ENCODE measurements at regions not wholly inside any gene's neighbourhood (a gene's known extent, or its start where the extent isn't known, plus 50 kb on each side); places are given as distances from the start of the nearest gene placed in this dataset.
"Not testable (repeated sequence)": the region's sequence is repeated elsewhere in the genome, so short reads cannot be mapped to it uniquely, and the experiment has no call there.

DNA sequence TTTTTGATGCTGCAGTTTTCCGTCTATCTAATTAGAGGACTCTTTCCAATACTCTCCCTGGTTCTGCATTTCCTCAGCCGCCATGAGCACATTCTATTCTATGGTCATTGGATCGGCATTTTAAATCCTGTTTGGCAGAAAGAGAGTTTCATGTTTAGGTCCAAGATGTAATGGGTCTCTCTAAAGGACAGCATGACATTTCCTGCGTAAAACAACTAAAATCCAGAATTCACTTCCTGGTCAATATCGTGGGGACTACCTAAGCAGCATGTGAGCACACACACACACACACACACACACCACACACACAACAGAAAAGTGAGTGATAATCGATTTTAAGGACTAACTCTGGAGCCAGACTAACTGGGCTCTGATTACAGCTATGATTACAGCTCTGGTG, 757.1 kb upstream of the TPTE start:
- not testable (repeated sequence) for DNase-seq (ENCODE audit: low spot score)

DNA sequence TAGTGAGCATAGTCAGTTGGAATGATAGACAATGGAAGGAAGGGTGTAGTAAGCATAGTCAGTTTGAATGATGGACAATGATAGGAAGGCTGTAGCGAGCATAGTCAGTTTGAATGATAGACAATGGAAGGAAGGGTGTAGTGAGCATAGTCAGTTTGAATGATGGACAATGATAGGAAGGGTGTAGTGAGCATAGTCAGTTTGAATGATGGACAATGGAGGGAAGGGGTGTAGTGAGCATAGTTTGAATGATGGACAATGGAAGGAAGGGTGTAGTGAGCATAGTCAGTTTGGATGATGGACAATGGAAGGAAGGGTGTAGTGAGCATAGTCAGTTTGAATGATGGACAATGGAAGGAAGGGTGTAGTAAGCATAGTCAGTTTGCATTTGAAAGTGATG, 755.8 kb upstream of the TPTE start:
- DNase-seq (ENCODE audit: low spot score), result not testable (repeated sequence)

DNA sequence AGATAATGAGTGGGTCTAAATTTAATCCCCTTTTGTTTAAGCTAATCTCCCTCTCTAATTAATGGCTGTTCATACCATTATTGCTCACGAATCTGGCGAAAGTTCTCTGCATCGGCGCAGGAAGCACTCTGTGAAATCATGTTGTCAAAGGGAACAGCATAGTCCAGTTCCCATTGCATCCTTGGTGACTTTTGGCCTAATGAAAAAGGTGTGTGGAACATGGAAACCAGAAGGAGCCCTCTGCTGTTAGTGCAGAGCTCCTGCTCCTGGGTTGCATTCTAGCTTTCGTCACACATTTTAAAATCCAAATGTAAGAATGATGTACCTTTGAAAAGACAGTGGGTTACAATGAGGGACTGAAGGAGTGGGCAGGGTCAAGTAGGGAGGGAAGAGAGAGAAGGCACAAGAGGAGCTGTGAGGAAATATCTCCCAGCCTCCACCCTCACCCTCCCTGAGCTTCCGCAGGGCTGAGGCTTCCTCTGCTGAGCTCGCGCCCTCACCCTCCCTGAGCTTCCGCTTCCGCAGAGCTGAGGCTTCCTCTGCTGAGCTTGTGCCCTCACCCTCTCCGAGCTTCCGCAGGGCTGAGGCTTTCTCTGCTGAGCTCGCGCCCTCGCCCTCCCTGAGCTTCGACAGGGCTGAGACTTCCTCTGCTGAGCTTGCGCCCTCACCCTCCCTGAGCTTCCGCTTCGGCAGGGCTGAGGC, 754.3 kb upstream of the TPTE start:
- DNase-seq (ENCODE audit: low spot score), result not testable (repeated sequence)

DNA sequence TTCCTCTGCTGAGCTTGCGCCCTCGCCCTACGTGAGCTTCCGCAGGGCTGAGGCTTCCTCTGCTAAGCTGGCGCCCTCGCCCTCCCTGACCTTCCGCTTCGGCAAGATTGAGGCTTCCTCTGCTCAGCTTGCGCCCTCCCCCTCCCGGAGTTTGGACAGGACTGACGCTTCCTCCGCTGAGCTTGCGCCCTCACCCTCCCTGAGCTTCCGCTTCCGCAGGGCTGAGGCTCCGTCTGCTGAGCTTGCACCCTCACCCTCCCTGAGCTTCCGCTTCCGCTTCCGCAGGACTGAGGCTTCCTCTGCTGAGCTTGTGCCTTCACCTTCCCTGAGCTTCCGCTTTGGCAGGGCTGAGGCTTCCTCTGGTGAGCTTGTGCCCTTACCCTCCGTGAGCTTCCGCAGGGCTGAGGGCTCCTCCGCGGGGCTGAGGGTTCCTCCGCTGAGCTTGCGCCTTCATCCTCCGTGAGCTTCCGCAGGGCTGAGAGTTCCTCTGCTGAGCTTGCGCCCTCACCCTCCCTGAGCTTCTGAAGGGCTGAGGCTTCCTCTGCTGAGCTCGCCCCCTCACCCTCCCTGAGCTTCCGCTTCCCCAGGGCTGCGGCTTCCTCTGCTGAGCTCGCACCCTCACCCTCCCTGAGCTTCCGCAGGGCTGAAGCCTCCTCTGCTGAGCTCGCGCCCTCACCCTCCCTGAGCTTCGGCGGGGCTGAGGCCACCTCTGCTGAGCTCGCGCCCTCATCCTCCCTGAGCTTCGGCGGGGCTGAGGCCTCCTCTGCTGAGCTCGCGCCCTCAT, 753.6 kb upstream of the TPTE start:
- no peak for DNase-seq (ENCODE audit: low spot score)

DNA sequence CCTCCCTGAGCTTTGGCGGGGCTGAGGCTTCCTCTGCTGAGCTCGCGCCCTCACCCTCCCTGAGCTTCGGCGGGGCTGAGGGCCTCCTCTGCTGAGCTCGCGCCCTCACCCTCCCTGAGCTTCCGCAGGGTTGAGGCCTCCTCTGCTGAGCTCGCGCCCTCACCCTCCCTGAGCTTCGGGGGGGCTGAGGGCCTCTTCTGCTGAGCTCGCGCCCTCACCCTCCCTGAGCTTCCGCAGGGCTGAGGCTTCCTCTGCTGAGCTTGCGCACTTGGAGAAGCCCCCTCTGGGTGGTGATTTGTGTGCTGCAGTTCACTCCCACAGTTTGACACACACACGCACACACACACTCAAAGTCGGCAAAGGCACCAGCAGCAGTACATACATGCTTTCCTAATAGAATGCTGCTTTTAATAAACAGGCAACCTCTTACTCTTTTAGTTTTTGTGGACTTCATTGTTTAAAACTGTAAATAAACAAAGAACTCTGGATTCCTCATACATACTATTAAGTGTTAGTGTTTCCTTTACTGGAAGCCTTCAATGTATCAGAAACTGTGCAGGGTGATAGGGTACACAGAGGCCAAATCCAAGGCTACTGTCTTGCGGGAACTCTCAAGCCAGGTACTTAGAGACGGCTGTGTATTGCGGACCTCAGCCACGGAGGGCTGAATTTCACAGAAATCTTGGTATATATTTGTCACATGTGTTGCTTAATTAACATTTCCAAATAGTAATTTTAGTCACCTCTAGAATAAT, 752.8 kb upstream of the TPTE start:
- not testable (repeated sequence) for DNase-seq (ENCODE audit: low spot score)

DNA sequence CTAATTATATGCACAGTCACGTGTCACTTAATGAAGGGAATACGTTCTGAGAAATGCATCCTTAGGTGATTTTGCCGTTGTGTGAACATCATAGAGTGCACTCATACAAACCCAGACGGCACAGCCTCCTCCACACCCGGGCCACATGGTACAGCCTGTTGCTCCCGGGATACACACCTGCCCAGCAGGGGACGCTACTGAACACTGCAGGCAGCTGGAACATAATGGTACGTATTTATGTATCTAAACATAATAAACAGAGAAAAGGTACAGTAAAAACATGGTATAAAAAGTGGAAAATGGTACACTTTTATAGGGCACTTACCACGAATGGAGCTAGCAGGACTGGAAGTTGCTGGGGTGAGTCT, 752.3 kb upstream of the TPTE start:
- not testable (repeated sequence) for DNase-seq (ENCODE audit: low spot score)

DNA sequence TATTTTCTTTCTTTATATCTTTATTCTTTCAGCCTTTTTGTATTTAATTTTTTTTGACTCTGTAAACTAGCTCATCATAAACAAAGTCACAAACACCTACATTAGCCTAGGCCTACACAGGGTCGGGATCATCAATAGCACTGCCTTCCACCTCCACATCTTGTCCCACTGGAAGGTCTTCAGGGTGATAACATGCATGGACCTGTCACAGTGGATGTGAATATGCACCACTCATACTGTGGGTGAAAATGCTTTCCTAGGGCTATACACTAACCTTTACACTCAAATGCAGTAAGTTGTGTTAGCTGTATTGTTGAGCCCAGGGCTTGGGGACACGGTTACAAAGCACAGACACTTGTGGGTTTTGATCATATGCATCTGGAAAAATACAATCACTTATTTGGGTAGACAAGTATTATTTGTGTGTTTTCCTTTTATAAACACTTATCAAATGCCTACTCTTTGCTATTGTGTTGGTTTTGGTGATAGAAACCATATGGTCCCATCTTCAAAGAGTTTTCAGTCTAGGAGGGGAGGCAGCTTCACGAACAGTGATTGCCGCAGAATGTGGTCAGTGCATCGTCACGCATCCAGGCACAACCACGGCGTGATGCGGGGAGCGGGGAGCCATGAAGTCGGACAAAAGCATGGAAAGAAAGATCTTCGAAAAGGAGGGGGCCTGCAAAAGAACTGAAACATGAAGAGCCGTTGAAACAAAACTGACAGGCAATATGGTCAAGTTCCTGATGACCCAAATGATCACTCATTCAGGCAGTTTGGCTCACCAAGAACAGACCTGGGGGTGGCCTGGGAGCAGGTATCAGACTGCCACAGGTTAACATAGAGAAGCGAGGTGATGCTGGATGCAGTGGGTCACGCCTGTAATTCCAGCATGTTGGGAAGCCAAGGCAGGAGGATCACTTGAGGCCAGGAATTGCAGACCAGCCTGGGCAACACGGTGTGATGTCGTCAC, 751.4 kb upstream of the TPTE start:
- DNase-seq (ENCODE audit: low spot score), result not testable (repeated sequence)

DNA sequence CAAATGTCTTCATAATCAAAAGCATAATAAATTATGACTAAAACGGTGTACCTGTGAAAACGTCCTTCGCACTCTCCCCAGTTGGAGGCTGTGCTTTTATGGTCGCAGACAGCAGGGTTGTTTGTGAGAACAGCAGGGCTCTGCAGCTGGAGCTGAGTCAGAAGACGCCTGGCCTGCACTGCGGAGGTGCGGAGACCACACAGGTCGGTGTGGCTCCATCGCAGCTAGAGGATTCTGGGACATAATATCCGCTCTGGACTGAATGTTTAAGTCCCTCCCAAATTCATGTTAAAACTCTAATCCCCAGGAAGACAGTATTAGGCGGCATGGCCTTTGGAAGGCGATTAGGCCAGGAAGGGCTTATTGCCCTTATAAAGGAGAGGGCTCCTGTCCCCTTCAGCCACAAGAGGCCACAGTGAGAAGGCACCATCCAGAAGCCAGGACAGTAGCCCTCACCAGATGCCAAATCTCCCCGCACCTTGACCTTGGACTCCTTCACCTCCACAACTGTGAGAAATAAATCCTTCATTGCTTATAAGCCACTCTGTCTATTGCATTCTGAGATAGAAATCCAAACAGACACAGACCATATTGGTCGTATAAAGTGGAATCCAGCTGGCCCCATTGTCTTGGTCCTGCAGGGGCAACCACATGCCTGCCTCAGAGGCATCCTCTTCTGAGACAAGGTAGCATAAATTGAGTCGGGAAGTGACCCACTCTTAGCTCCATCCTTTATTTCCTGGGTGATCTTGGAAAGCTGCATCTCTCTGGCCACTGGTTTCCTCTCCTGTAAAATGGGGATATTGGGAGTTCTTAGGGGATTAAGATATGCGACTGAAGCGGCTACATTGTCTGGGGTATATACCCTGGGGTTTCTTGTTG, 749.7 kb upstream of the TPTE start:
- not testable (repeated sequence) for DNase-seq (ENCODE audit: low spot score)

DNA sequence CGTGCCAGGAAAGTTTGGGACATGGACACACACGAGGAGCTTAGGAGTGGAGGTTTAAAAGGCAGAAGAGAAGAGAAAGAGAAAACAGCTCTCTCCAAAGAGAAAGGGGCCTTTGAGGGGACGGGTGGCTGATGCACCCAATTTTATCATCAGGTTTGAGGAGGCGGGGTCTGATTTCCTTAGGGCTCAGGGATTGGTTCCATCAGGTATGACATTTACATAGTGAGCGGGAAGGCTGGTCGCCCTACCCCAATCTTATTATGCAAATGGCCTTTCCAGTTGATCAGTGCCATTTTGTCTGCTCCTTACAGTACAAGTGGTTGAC, 749.1 kb upstream of the TPTE start:
- no peak for DNase-seq (ENCODE audit: low spot score)

DNA sequence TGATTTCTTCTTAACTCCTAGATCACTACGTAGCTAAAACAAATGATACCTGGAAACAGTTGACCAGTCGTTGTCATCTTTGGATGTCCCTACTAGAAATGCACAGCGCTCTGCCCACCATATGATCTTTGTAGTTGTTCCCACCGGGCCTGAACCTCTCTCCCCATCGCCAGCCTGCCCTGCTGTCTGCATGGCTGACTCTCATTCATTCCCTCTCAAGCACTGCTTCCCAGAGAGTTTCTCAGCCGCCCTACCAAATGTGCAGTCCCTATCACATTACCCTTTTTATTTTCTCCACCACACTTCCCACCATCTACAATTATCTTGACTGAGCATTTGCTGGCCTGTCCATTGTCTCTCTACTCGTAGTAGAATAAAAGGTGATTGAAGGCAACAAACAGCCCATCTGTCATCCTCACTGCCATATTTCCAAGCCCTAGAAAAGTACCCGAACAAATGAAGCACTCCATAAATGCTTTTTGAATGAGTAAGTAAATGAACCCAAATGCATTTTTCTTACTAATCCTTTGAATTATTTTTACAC, 748.4 kb upstream of the TPTE start:
- not testable (repeated sequence) for DNase-seq (ENCODE audit: low spot score)

DNA sequence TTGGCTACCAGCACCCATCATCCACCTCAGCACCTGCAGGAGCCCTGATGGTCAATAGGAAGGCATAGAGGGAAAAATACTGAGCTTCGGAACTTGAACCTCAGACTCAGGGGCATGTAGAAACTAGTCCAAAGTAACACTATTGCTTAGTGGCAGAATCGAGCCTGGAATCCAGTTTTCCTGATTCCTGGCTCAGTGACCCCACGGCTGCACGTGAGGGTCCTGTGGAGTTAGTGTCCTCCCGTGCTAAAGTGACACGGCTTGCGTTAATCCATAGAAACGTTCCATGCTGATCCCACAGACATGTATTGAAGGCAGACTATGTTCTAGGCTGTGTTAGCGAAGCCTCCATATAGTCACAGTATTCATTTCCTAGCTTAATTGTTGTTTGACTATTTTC, 747.0 kb upstream of the TPTE start:
- no peak for DNase-seq (ENCODE audit: low spot score)

DNA sequence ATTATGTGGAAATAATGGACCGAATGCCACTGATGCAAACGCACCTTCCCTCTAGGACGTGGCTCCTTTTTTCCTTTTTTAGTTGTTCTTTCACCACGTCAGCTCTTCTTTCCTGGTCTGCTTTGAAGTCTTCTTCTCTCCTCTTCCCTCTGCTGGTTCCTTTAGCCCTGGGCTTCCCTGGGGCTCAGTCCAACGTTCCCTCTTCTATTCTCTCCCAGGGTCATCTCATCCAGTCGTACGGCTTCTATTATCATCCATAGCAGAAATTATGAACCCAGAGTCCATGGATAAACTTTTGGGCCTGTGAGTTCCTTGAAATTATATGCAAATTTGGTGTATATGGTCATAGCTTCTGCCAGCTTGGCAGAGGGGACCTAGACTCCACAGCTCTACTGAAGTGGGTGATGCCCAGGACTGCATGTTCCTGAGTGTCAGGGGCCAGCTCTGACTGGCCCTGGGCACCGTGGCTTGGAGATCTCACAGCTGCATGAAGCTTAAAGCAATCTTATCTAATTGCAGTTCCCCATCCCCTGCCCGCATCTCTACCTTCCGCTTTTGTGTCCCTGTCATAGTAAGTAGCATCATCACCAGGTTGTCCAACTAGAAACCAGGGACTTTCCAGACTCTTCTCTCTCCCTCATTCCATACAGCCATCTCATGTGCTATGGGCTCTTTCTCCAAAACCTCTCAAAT, 746.3 kb upstream of the TPTE start:
- not testable (repeated sequence) for DNase-seq (ENCODE audit: low spot score)

DNA sequence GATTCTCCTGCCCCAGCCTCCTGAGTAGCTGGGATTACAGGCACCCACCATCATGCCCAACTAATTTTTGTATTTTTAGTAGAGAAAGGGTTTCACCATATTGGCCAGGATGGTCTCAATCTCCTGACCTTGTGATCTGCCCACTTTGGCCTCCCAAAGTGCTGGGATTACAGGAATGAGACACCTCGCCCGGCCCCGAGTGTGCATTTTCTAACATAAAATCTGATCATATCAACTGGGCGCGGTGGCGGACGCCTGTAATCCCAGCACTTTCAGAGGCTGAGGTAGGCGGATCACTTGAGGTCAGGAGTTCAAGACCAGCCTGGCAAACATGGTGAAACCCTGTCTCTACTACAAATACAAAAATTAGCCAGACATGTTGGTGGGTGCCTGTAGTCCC, 745.5 kb upstream of the TPTE start:
- DNase-seq (ENCODE audit: low spot score), result not testable (repeated sequence)

DNA sequence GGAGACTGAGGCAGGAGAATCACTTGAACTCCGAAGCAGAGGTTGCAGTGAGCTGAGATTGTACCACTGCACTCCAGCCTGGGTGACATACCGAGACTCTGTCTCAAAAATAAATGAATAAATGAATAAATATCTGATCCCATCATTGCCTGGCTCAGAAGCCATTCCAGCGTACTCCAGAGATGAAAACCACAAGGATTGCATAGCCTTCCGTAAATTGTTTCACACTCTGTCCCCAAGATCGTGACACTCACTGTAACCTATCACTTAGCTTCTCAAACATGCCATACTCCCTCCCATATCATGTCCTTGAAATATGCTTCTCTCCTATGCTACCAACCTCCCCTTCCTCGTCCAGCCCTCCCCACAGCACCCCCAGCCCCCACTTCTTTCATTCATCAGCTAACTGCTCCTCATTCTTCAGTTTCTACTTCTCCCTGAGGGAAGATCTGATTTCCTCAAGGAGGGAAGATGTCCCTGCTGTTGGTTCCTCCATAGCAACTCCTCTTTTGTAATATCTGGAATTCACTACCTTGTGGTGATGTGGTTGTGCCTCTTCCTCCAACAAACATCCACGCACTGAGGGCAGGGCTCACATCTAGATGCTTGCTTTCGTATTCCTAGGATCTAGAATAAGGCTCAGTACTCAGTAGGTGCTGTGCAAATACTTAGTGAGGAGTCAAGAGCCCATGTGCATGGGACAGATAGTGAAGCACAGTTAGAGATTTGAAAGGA, 744.9 kb upstream of the TPTE start:
- not testable (repeated sequence) for DNase-seq (ENCODE audit: low spot score)

DNA sequence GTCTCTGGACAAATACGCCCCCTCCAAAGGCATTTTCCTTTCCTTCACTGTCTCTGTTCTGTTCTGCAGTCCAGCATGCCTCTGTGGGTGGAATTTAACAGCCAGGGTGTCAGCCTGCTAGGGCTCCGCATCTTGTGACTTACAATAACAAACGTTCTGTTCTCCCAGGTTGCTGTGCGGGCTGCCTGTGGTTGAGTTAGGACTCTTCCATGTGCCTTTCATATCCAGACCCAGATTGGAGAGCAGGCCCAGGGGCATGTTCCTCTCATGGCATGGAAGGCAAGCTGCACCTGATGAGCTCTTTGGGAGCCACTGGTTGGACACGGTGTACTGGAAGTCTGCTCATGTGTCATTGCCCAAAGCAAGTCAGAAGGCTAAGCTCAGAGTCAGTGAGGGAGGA, 742.8 kb upstream of the TPTE start:
- DNase-seq (ENCODE audit: low spot score), result not testable (repeated sequence)

DNA sequence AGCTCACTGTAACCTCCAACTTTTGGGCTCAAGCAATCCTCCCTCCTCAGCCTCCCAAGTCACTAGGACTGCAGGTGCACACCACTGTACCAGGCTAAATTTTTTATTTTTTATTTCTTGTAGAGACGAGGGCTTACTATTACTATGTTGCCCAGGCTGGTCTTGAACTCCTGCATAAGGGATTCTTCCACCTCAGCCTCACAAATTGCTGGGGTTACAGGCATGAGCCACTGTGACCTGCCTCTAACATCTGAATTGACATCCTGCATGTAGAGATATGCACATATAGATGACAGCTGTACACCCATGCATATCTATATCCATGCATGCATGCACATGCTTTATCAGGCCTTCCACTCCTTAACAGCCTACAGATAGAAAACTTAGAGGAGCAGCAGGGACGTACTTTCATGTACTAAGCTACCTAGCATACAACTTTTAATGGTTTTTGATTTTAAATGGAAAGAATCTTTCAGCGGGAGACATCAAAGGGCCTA, 740.9 kb upstream of the TPTE start:
- DNase-seq (ENCODE audit: low spot score), result no peak

DNA sequence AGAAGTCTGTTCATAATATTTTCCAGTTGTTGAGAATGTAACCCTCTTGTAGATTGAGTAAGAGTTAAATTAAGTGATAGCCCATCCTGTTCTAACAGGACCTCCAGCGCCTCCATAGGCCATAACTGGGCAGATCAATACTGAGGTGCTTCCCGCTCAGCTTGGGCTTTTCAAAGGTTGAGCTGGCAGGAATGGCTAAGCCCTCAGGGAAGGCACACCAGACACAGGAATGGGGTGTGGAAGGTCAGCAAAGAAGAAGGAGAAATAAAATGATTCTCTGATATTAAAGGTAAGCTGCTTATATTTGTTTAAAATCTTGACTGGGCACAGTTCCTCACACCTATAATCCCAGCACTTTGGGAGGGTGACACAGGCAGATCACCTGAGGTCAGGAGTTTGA, 737.8 kb upstream of the TPTE start:
- DNase-seq (ENCODE audit: low spot score), result not testable (repeated sequence)

DNA sequence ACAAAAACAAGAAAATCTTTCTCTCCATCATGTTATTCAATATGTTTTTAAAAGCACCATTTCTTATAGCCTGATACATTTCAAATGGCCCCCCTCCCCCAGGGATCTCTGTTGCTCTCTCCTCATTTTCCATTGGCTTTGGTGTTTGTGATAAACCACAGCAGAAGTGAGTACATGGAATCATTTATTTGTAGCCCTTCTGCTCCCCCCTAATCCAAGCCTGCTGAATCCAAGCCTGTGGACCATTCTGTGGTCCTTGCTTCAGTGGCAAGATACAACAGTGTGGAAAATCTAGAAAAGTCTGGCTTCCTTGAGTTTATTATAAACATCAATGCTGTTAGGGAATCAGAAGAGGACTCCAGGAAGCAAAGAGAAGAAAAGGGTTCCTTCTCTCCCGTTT, 737.2 kb upstream of the TPTE start:
- not testable (repeated sequence) for DNase-seq (ENCODE audit: low spot score)

DNA sequence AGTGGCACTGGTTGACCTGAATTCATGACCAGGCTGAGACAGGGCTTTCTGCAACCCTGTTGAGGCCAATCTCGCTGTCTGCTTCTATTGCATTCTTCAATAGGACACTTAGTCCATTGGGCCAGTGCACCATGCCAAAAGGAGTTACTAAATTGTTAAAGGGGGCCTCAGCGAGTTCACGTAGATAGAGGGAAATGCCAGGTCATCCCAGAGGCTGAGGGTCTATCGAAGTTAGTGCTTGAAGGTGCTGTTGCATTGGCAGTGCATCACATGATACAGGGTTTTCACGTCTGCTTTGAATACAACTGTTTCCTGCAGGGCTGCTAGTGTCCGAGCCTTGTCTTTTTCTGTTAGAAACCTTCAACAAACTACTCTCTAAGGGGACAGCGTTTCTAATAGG, 735.3 kb upstream of the TPTE start:
- not testable (repeated sequence) for DNase-seq (ENCODE audit: low spot score)
